Loucy (cell line): ENCODE measurements at regions not wholly inside any gene's neighbourhood (a gene's known extent, or its start where the extent isn't known, plus 50 kb on each side); places are given as distances from the start of the nearest gene placed in this dataset.

Source experiments
- CTCF ChIP-seq: fragments of 200-600 bp; sonication (generic); conservative IDR thresholded peaks from 2 replicates; pipeline ENCODE4 v1.5.1; 2014; ENCODE audit warnings: mild to moderate bottlenecking, antibody characterized with exemption, low read length
- EZH2phosphoT487 ChIP-seq: fragments of 200-600 bp; IDR thresholded peaks from 2 replicates; pipeline ENCODE4 v1.6.1; 2018; ENCODE audit warnings: antibody characterized with exemption, mild to moderate bottlenecking, moderate library complexity, borderline replicate concordance

DNA sequence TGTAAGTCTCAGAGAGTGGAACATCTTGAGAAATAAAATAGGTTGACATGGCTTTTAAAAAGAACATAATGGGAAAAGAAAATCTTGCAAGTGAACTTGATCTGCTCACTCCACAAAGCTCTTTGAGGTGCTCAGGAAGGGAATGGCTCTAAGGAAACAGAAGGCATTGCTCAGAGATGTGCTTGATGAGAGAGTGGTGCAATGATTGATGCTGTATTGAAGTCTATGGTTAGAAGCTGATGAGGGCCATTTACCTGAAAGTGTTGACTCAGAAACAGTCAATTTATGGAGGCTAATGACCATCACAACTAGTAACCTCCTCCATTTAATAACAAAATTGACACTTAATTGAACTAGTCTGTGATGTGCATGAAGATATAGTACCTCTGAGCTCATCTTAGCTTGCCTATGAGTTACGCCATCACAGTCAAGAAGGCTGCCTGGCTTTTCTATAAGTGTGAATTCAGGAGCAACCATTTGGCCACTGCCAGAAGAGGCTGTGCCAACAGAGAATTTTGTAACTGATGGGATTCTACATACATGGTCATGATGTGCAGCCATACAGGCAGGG is 639.1 kb downstream of the JRKL start:
- TF ChIP-seq CTCF (no peak), EZH2phosphoT487 (no peak)
